ENCODE measurements at regions not wholly inside any gene's neighbourhood (a gene's known extent, or its start where the extent isn't known, plus 50 kb on each side); places are given as distances from the start of the nearest gene placed in this dataset.

- Histone ChIP-seq H3K27ac (ENCODE audit: low read depth, low read length, poor library complexity, severe bottlenecking) (no peak overlapping the region), H3K9me3 (ENCODE audit: low read depth, low read length, poor library complexity, severe bottlenecking) (peaks cover 2% of the 10 kb centered on the region), H3K4me3 (ENCODE audit: low read depth, low read length, poor library complexity, severe bottlenecking) (no peak overlapping the region), H3K36me3 (ENCODE audit: insufficient read depth, low read length, poor library complexity, severe bottlenecking) (no peaks in the 10 kb centered on the region), H3K4me1 (ENCODE audit: insufficient read depth, low read length, poor library complexity, severe bottlenecking) (no peaks in the 10 kb centered on the region), H3K27me3 (replicated peaks; ENCODE audit: insufficient read depth, low read depth, low read length, poor library complexity) (peaks cover 14% of the 10 kb centered on the region)
- TF ChIP-seq, protein P1, sequence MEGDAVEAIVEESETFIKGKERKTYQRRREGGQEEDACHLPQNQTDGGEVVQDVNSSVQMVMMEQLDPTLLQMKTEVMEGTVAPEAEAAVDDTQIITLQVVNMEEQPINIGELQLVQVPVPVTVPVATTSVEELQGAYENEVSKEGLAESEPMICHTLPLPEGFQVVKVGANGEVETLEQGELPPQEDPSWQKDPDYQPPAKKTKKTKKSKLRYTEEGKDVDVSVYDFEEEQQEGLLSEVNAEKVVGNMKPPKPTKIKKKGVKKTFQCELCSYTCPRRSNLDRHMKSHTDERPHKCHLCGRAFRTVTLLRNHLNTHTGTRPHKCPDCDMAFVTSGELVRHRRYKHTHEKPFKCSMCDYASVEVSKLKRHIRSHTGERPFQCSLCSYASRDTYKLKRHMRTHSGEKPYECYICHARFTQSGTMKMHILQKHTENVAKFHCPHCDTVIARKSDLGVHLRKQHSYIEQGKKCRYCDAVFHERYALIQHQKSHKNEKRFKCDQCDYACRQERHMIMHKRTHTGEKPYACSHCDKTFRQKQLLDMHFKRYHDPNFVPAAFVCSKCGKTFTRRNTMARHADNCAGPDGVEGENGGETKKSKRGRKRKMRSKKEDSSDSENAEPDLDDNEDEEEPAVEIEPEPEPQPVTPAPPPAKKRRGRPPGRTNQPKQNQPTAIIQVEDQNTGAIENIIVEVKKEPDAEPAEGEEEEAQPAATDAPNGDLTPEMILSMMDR (conservative IDR thresholded peaks at IDR 0.05; ENCODE audit: low read depth, low read length), result no peak
- no peak for TF ChIP-seq EZH2 (IDR thresholded peaks at IDR 0.05; ENCODE audit: borderline replicate concordance, low read depth, low read length, poor library complexity, severe bottlenecking)
- DNase-seq (ENCODE audit: low spot score), result no peak
- BruUV-seq (replicated peaks), result no TSS peak
- intact Hi-C loops (cut with micrococcal nuclease; ENCODE audit: unreplicated experiment), result no loop called here
- CTCF ChIA-PET, result no interaction called here
- POLR2A ChIA-PET (ENCODE audit: low non-redundant PET), result no interaction called here
Observed at GRCh38 chr12:131402781-131403396, 308.0 kb upstream of the SFSWAP start.

DNA sequence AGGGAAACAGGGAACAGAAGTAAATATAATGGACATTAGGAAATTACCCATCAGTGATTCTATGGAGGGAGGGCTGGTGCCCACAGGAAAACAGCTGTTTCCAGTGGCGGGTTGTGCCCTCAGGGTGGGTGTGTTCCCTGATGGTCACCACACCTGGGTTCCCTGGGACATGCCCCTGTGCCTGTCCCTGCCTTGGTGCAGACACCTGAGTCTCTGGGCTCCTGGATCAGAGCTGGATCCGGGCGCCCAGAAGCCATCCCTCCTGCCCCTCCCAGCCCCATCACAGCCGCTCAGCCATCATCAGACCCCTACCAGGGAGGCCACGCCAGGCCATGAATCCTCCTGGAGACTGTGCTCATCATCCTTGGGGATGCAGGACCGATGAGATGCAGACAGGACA is 307.2 kb upstream of the SFSWAP start:
- no peaks in the 10 kb centered on the region for H3K4me1 ChIP-seq (ENCODE audit: insufficient read depth, low read length, poor library complexity, severe bottlenecking)
- H3K27ac ChIP-seq (ENCODE audit: low read depth, low read length, poor library complexity, severe bottlenecking), result no peak overlapping the region
- H3K27me3 ChIP-seq (replicated peaks; ENCODE audit: insufficient read depth, low read depth, low read length, poor library complexity), result peaks cover 14% of the 10 kb centered on the region
- TF ChIP-seq, protein P1 (conservative IDR thresholded peaks at IDR 0.05; ENCODE audit: low read depth, low read length), result no peak
- TF ChIP-seq EZH2 (IDR thresholded peaks at IDR 0.05; ENCODE audit: borderline replicate concordance, low read depth, low read length, poor library complexity, severe bottlenecking), result no peak
- DNase-seq (ENCODE audit: low spot score), result no peak
- H3K4me3 ChIP-seq (ENCODE audit: low read depth, low read length, poor library complexity, severe bottlenecking), result no peak overlapping the region
- BruUV-seq (replicated peaks), result no TSS peak
- intact Hi-C loops (cut with micrococcal nuclease; ENCODE audit: unreplicated experiment), result no loop called here
- ChIA-PET CTCF (no interaction called here), POLR2A (ENCODE audit: low non-redundant PET) (no interaction called here)
- no peaks in the 10 kb centered on the region for H3K9me3 ChIP-seq (ENCODE audit: low read depth, low read length, poor library complexity, severe bottlenecking)
- H3K36me3 ChIP-seq (ENCODE audit: insufficient read depth, low read length, poor library complexity, severe bottlenecking), result no peaks in the 10 kb centered on the region

DNA sequence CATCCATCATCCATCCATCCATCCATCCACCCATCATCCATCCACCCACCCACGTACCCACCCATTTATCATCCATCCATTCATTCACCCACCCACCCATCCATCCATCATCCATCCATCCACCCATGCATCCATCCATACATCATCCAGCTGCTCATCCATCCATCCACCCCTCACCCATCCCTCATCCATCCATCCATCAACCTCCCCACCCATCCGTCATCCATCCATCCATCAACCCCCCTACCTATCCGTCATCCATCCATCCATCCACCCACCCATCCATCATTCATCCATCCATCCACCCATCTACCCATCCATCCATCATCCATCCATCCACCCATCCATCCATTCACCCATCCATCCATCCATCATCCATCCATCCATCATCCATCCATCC is 306.2 kb upstream of the SFSWAP start:
- Histone ChIP-seq H3K4me1 (ENCODE audit: insufficient read depth, low read length, poor library complexity, severe bottlenecking) (no peaks in the 10 kb centered on the region), H3K36me3 (ENCODE audit: insufficient read depth, low read length, poor library complexity, severe bottlenecking) (no peaks in the 10 kb centered on the region), H3K9me3 (ENCODE audit: low read depth, low read length, poor library complexity, severe bottlenecking) (no peaks in the 10 kb centered on the region), H3K4me3 (ENCODE audit: low read depth, low read length, poor library complexity, severe bottlenecking) (no peak overlapping the region), H3K27ac (ENCODE audit: low read depth, low read length, poor library complexity, severe bottlenecking) (no peak overlapping the region), H3K27me3 (replicated peaks; ENCODE audit: insufficient read depth, low read depth, low read length, poor library complexity) (peaks cover 16% of the 10 kb centered on the region)
- no TSS peak for BruUV-seq (replicated peaks)
- ChIA-PET CTCF (no interaction called here), POLR2A (ENCODE audit: low non-redundant PET) (no interaction called here)
- TF ChIP-seq, protein P1 (conservative IDR thresholded peaks at IDR 0.05; ENCODE audit: low read depth, low read length), result no peak
- TF ChIP-seq EZH2 (IDR thresholded peaks at IDR 0.05; ENCODE audit: borderline replicate concordance, low read depth, low read length, poor library complexity, severe bottlenecking), result no peak
- intact Hi-C loops (cut with micrococcal nuclease; ENCODE audit: unreplicated experiment), result no loop called here
- no peak for DNase-seq (ENCODE audit: low spot score)
